ENCODE measurements at regions not wholly inside any gene's neighbourhood (a gene's known extent, or its start where the extent isn't known, plus 50 kb on each side); places are given as distances from the start of the nearest gene placed in this dataset.
A peak's percentile ranks its signal among the peaks of the same experiment; 100 is the strongest.

DNA sequence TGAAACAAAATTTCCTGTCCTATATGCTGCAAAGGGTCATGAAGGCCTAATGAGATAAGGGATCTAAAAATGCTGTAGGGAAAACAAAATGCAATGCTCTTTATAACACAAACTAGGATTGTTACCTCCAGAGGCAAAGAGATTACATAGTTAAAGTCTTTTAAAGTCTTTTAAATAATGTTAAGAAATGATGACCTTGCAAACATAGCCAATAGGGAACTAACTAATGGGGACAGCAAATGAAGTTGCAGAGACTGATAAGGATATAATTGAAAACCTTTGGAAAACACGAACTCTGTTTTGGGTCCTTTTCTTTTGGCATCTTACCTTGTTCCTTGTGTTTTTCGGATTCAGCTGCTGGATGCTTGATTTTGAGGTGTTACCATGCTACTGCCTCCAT, 485.9 kb downstream of the KCNA4 start:
- ATAC-seq (ENCODE audit: poor library complexity) (no peak), DNase-seq (no peak)
- intact Hi-C loops (cut with DNase I): no loop called here

DNA sequence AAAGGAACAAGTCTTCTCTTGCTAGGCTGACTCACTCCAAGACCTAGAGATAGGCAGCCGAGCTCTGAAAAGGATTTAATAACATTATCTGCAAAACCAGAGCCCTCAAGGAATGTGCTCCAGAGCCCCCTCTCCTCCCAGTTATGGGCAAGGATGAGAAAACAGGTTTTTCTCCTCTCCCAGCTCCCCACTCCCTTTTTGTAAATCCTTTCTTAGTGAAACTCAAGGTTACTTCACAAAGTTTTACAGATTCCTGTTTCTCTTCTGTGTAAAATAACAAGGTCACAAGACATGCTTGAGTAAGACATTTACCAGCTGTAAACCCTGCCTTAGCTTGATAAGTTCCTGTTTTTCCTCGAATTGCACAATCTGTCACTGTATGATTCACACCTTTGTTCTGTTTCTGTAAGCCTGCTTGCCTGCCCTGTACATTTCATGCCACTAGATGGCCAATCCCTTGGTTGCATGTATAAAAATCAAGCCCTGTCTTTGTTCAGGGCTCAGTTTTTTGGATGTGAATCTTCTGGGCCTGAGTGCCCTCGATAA, 489.4 kb downstream of the KCNA4 start:
- no peak for DNase-seq
- intact Hi-C loops (cut with DNase I): no loop called here
- ATAC-seq (ENCODE audit: poor library complexity): peak; percentile 66

DNA sequence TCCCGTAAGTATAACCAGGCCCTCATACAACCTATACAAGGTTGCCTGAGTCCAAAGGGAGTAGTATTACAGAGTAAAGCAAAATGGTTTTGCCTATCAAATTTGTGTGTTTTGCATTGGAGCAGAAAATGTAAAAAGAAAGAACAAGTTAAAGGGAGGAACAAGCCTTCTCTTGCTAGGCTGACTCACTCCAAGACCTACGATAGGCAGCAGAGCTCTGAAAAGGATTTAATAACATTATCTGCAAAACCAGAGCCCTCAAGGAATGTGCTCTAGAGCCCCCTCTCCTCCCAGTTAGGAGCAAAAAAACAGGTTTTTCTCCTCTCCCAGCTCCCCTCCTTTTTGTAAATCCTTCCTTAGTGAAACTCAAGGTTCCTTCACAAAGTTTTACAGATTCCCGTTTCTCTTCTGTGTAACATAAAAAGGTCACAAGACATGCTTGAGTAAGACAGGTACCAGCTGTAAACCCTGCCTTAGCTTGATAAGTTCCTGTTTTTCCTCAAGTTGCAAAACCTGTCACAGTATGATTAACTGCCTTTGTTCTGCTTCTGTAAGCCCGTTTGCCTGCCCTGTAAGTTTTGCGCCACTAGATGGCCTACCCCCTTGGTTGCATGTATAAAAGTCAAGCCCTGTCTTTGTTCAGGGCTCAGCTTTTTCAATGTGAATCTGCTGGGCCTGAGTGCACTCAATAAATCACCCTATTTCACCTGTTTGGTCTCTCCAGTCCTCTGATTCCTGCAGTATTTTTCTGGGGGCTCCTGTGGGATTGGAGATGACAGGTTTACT, 498.2 kb downstream of the KCNA4 start:
- ATAC-seq (ENCODE audit: poor library complexity) (no peak), DNase-seq (no peak)
- intact Hi-C loops (cut with DNase I): no loop called here

DNA sequence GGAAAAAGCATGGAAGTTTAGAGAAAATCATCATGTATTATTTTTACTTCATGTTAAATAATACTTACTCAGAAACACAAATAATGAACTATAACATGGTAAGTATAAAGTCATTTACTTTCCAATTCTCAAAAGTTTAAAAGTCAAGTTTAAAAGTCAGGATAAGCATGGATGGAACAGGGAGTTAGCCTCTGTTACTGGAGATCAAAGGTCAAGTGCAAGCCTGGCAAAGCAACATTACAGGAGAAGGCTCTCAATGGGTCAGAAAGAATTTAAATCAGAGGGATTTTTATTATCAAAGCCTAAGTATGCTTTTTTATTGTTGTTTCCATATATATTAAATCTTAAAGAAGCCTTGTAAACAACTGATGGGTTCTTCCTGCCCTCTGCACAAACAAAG, 505.4 kb downstream of the KCNA4 start:
- DNase-seq (no peak), ATAC-seq (ENCODE audit: poor library complexity) (no peak)
- intact Hi-C loops (cut with DNase I): no loop called here

DNA sequence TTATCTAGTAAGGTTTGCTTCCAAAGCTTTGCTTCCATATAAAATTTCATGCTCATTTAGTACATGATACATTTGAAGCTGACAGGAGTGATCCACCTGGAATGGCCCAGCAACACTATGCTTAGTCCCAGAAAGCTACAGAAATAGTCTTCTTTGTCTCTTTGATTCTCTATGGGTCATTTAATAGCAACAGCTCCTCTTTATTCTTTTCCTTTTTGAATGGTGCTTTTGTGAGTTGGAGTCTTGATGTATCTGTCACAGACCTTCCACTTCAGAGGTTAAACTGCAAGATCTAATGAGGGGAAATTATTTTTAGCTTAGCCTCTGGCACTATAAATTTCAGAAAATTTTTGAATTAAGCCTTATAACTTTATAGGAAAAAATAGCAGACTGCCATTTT, 509.5 kb downstream of the KCNA4 start:
- DNase-seq: no peak
- intact Hi-C loops (cut with DNase I): no loop called here
- ATAC-seq (ENCODE audit: poor library complexity): no peak

DNA sequence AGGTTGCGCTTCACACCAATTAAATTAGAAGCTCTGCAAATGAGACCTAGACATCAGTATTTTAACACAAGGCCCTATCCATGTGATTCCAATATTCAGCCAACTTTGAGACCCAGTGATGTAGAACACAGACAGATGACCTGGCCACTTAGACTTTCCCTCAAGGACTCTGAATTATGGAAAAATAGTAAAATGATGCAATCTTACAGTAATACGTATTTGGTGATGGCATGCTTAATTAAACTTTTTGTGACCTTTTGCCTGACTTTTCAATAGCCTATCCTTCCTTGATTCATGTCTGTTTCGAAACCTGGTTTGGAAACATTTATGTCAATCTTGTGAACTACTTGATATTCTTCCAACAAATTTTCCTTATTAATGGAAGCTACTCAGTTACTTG, 521.2 kb downstream of the KCNA4 start:
- ATAC-seq (ENCODE audit: poor library complexity) (no peak), DNase-seq (no peak)
- intact Hi-C loops (cut with DNase I): no loop called here

DNA sequence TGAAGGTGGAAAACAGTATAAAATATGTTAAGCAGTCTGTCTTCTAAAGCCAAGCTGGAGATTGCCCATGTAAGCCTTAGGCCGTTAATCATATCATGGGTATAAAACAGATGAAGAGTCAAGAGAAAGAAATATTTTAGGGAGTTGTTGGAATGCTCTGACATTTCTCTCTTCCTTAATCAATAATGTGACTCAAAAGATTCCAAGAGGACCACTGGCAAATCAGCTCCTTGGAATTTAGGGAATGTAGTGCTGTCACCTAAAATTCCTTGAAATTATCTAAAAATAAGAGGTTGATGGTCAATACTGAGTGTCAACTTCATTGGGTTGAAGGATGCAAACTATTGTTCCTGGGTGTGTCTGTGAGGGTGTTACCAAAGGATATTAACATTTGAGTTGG, 525.9 kb downstream of the KCNA4 start:
- no peak for DNase-seq
- no peak for ATAC-seq (ENCODE audit: poor library complexity)
- intact Hi-C loops (cut with DNase I): no loop called here

DNA sequence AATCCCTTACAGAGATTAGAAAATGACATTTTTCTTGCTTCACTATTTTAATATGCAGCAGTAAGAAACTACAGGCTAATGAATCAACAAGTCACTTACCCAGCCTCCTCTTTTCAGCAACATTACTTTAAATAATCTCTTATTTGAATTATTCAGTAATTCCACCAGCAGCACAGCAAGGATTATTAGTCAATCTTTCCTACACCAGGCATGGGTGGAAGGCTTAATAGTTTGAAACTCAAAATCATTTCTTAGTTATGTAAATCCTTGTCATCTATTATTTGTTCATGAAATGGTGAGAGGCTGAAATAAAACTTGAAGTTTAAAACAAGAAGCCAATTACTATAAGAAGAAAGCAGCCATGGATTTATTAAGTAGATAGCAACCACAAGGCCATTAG, 530.5 kb downstream of the KCNA4 start:
- no peak for DNase-seq
- intact Hi-C loops (cut with DNase I): no loop called here
- no peak for ATAC-seq (ENCODE audit: poor library complexity)

DNA sequence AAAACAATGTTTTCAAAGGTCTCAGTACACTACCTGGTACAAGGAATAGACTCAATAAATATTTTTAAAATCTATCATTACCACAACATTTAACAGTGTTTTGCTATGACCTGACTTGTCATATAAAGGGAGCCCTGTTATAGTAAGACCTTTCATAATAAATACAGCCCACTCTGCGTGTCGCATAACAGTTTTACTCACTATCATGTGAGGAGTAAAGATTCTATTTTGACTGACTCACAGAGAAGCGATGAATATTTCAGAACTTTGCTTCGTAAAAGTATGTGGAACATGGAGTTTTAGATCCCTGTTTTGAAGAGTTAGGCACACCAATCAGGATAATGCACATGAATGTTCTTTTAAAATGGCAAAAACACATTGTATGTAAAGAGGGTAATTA, 531.2 kb downstream of the KCNA4 start:
- intact Hi-C loops (cut with DNase I): no loop called here
- no peak for DNase-seq
- ATAC-seq (ENCODE audit: poor library complexity): no peak

DNA sequence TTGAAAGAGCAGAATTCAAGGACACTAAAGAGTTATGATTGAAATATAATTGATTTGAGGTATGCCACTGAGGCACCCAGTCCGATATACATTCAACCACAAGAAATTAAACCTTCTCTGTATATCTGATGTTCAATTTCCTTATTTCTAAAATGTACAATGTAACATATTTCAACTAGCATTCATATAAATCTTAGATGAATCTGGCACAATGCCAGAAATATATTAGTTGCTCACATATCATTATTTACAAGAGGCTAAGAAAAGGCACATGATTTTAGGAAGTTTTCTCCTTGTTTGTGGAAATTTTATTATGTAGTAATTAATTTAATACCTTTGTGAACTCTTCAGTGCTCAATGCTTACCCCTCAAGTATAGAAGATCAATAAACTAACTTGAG, 532.3 kb downstream of the KCNA4 start:
- intact Hi-C loops (cut with DNase I): no loop called here
- DNase-seq (no peak), ATAC-seq (ENCODE audit: poor library complexity) (no peak)

DNA sequence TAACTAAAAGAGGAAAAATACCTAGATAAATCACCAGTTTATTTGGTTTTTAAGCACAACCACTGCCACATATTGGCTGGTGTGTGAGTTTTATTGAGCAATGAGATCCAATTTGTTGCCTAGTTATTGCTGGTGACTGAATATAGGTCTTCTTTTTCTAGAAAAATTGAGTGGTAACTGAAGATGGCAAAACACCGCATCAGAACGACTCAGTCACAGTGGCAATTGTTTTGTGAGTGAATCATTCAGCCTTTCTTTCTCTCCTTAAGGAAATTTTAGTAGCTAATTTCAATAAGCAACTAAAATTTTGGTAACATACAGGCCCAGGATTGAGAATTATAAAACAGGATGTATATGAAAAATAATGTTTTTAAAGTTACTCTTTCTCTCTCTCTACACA, 533.0 kb downstream of the KCNA4 start:
- ATAC-seq (ENCODE audit: poor library complexity): no peak
- intact Hi-C loops (cut with DNase I): no loop called here
- DNase-seq: no peak

DNA sequence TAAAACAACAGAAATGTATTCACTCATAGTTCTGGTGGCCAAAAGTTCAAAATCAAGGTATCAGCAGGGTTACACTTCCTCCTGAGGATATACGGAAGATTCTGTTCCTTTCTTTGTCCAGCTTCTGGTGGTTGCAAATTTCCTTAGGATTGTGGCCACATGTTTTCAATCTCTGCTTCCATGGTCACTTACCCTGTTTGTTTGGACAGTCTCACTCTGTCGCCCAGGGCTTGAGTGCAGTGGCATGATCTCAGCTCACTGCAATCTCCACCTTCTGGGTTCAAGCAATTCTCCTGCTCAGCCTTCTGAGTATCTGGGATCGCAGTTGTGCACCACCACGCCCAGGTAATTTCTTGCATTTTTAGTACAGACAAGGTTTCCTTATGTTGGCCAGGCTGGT, 534.3 kb downstream of the KCNA4 start:
- intact Hi-C loops (cut with DNase I): no loop called here
- no peak for ATAC-seq (ENCODE audit: poor library complexity)

DNA sequence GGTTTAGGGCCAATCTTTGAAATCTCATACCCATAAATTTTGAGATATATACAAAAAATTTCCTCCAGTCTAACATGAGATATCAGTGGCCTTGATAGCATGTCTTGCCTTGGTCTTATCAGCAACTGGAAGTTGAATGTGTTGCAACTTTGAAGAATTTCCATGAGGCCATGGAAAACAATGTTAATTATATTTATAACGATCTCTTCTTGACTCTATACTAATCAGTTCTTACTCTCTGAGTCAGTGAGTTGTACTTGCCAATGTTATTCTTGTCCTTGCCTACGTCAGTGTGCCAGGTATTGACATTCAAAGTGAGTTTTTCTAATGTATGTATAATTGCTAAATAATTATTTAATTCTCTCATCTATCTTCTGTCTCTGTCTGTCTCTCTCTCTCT, 535.1 kb downstream of the KCNA4 start:
- intact Hi-C loops (cut with DNase I): no loop called here
- no peak for ATAC-seq (ENCODE audit: poor library complexity)
- DNase-seq: no peak

More for the DNA sequence above, 534.3 kb downstream of the KCNA4 start:
- DNase-seq: no peak

DNA sequence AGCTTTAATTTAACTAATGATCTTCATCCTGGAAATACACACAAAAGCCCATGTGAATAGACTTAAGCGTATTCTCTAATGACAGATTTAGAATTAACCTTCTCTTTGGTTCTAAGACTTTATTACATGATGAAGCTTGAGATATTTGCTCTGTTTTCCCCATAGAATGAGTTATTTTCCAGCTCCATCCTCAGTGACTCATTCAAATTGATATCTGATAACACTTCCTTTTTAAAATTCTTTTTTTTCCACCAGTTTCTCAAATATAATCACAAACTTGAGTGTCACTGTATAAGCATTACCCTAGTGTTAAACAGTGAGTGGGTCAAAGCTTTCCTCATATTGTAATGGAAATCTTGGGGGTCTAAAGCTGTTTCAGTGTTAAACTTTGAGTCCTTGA, 535.8 kb downstream of the KCNA4 start:
- ATAC-seq (ENCODE audit: poor library complexity): no peak

DNA sequence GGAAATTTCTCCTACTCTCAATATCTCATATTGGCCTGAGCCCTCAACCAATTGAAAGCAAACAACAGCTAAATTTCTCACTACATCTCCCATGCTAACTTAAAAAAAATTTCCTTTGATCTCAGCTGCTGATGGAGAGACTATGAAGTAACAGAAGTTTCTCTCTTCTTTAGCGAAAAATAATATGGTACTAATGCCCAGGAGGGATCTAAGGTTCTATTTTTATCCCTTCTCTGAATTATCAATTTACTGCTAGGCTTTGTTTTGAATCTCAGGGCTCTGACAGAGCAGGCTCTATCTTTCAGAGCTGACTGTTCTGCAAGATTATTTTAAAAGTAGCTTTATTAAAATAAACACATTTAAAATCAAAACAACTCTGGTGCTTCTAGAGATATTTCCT, 558.6 kb downstream of the KCNA4 start:
- intact Hi-C loops (cut with DNase I): loop anchor here (10.0 kb wide), 1 partner anchor 177 kb away; no protein-coding TSS in a partner anchor
- ATAC-seq (ENCODE audit: poor library complexity): no peak
- no peak for DNase-seq

More for the DNA sequence above, 535.8 kb downstream of the KCNA4 start:
- intact Hi-C loops (cut with DNase I): no loop called here
- DNase-seq: no peak

DNA sequence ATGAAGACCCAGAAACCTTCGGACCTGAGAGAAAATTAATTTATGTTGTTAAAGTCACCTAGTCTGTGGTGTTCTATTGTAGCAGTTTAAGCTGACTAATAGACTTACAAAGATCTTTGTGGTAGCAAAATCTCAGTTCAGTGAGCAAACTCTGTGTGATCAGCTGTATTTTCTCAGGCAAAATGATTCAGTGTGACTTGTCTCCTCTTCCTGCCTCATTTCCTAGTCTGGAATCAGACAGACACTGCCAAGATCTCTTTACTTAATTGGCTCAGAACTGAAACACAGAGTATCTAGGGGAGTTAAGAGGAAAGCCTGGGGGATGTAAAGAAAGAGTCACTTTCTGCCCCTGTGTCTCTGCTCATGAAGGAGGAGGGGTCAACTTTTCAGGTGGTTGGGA, 564.7 kb downstream of the KCNA4 start:
- no peak for DNase-seq
- intact Hi-C loops (cut with DNase I): loop anchor here (10.0 kb wide), 1 partner anchor 183 kb away; no protein-coding TSS in a partner anchor
- ATAC-seq (ENCODE audit: poor library complexity): no peak

DNA sequence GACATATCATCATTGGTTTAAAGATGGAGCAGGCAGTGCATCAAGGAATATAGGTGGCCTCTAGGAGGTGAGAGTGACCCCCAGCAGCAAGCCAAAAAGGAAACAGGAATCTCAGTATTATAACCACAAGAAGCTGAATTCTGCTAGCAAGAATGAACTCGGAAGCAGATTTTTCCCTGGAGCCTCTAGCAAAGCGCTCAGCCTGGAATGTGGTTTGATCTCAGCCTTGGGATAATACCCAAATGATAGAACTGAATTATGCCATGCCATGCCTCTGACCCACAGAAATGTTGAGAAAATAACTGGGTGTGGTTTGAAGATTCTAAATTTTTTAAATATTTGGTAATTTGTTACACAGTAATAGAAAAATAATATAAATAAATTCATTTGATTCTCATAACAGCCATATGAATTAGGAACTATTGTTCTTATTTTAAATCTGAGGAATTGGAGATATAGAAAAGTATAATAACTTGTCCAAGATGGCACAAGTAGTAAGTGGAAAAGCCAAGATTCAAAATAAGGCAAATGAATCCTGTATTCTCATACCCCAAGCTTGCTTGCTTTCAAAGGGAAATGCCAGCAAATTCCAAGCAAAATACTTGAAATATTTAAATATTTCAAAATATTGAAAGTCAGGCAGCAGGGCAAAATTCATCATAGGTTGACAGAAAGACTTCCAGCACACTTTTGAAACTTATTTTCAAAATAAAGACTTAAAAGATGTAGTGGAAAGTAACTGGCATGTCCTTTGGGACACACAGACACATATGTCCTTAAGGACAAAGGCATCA, 567.4 kb downstream of the KCNA4 start:
- DNase-seq: no peak
- intact Hi-C loops (cut with DNase I): loop anchor here (10.0 kb wide), 1 partner anchor 185 kb away; no protein-coding TSS in a partner anchor
- ATAC-seq (ENCODE audit: poor library complexity): no peak

DNA sequence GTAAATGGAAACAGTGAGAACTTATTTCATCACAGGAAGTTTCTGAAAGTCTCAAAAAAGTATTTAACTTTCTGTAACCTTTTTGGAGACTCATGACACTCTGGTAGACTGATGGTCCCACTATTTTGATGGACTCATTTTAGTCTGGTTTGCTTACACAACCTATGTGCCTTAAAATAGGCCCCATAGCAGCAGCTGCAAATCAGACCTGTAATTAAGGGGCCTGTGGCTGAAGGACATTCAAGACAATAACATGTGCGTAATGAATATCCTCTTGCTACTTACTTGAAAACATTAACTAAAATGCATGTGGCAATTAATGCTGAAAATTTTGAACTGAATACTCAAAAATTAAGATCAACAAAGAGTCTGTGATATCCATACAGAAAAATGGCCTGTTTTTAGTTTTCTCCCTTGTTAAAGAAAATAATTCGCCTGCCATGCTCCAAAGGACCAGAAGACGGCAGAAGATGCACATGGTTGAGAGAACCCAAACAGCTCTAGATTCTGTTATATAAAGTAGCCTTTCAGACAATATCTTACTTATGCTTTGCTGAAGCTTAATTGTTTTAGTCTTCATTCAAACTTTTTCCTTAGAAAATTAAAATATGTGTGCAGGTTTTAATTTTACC, 568.5 kb downstream of the KCNA4 start:
- DNase-seq (no peak), ATAC-seq (ENCODE audit: poor library complexity) (peak; percentile 77)
- intact Hi-C loops (cut with DNase I): no loop called here

DNA sequence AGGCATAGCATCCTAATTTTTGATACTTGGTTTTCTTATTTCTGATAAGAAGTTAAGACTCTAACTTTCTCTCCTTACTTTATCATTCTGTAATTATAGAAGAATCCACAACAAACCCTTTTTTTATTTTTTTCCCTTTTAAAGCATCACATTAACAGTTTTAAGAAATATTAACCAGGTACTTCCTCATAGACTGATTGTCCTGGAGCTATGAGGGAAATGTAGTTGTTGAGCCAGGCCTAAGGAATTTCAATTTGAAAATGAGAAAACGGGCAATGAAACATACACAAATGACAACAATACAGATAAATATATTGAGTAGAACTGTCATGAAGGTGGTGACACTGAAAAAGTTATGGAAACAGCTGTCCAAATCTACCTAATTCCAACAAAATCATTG, 569.0 kb downstream of the KCNA4 start:
- DNase-seq (no peak), ATAC-seq (ENCODE audit: poor library complexity) (no peak)
- intact Hi-C loops (cut with DNase I): no loop called here
